OCI-LY7 (cell line): ENCODE measurements at regions not wholly inside any gene's neighbourhood (a gene's known extent, or its start where the extent isn't known, plus 50 kb on each side); places are given as distances from the start of the nearest gene placed in this dataset.

Experiments
- EZH2phosphoT487 ChIP-seq: fragments of 200-600 bp; sonication (generic); IDR thresholded peaks from 2 replicates; pipeline ENCODE4 v1.6.1; 2018; ENCODE audit warnings: low read depth, borderline replicate concordance, mild to moderate bottlenecking, mixed run types, antibody characterized with exemption, low read length, moderate library complexity, mixed read lengths
- TF ChIP-seq, protein P1 (sequence below): fragments of 200-600 bp; sonication (generic); conservative IDR thresholded peaks from 2 replicates; pipeline ENCODE4 v1.5.1; 2014; ENCODE audit warnings: mild to moderate bottlenecking, antibody characterized with exemption, low read length, moderate library complexity, mixed read lengths

DNA sequence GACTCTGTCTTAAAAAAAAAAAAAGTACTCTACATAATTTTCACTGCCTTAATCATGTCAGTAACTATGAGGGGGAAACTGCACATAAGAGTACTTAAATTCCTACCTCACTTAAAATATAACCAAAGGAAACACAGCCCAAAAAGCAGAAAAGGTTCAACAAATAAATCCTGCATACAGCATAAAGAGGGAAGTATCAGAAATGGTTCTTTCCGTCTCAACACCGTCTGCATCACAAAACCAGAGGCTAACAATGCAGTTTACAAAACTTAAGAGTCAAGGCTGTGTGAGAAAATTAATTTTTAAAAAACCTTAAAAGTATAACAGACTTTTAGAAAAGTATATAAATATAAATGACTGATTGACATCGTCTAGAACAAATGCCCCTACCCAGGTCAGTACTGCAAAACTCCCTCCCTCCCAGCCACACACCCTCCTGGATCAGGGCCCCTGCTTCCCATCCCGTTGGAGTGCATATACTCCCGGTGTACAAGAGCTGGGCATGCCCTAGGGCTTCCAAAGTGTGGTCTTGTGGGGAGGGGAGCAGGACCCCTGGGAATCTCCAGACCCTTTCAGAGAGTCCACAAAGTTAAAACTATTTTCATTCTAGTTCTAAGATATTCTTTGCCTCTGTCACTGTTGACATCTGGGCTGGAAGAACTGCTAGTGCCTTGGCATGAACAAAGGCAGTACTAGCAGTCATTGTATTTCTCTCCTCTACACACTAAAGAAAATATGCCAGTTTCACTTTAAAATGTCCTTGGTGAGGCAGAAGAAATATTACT lies 67.0 kb upstream of the SERTAD2 start:
- TF ChIP-seq, protein P1, sequence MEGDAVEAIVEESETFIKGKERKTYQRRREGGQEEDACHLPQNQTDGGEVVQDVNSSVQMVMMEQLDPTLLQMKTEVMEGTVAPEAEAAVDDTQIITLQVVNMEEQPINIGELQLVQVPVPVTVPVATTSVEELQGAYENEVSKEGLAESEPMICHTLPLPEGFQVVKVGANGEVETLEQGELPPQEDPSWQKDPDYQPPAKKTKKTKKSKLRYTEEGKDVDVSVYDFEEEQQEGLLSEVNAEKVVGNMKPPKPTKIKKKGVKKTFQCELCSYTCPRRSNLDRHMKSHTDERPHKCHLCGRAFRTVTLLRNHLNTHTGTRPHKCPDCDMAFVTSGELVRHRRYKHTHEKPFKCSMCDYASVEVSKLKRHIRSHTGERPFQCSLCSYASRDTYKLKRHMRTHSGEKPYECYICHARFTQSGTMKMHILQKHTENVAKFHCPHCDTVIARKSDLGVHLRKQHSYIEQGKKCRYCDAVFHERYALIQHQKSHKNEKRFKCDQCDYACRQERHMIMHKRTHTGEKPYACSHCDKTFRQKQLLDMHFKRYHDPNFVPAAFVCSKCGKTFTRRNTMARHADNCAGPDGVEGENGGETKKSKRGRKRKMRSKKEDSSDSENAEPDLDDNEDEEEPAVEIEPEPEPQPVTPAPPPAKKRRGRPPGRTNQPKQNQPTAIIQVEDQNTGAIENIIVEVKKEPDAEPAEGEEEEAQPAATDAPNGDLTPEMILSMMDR, result no peak
- TF ChIP-seq EZH2phosphoT487, result no peak
